WTC11 (cell line): ENCODE measurements at regions not wholly inside any gene's neighbourhood (a gene's known extent, or its start where the extent isn't known, plus 50 kb on each side); places are given as distances from the start of the nearest gene placed in this dataset.

Experiments
- ATAC-seq: fragments of 200-7000 bp; cut with Tn5 transposase; 2 replicates; pipeline ENCODE4 v1.10.0; 2021; ENCODE audit warnings: mild to moderate bottlenecking, moderate library complexity
- CTCF ChIA-PET: fragments of 300-600 bp; sonication (Branson Sonifier 250); formaldehyde crosslinking; loops from one replicate; lab custom pipeline; 2021; ENCODE audit warnings: antibody characterized with exemption; lab: Charles Lee
- POLR2A ChIA-PET: fragments of 350-600 bp; sonication (Branson Sonifier 250); formaldehyde crosslinking; loops from one replicate; lab custom pipeline; 2021; ENCODE audit warnings: antibody characterized with exemption; lab: Charles Lee
- DNase-seq: peaks from one replicate; pipeline ENCODE4 v3.0.0; 2021; ENCODE audit warnings: low spot score
- H3K27ac Mint-ChIP-seq: 2 replicates; pipeline ENCODE4 v1.8.0; 2021; ENCODE audit warnings: mixed read lengths
- H3K27me3 Mint-ChIP-seq: 2 replicates; pipeline ENCODE4 v1.8.0; 2021; ENCODE audit warnings: low read depth, mild to moderate bottlenecking, moderate library complexity, mixed read lengths
- H3K36me3 Mint-ChIP-seq: 2 replicates; pipeline ENCODE4 v1.8.0; 2021; ENCODE audit warnings: mixed read lengths
- H3K4me1 Mint-ChIP-seq: 2 replicates; pipeline ENCODE4 v1.8.0; 2022; ENCODE audit warnings: mixed read lengths
- H3K4me3 Mint-ChIP-seq: 2 replicates; pipeline ENCODE4 v1.8.0; 2021; ENCODE audit warnings: mild to moderate bottlenecking, moderate library complexity, mixed read lengths
- H3K9me3 Mint-ChIP-seq: 2 replicates; pipeline ENCODE4 v1.8.0; 2021; ENCODE audit warnings: mixed read lengths
- CBFB ChIP-seq: sonication (generic); formaldehyde crosslinking; IDR thresholded peaks from 2 replicates; pipeline ENCODE4 v1.8.1; 2022; ENCODE audit warnings: mild to moderate bottlenecking, low read depth, missing genetic modification reagents
- FOXP1 ChIP-seq: sonication (generic); formaldehyde crosslinking; IDR thresholded peaks from 2 replicates; pipeline ENCODE4 v1.8.0; 2022; ENCODE audit warnings: missing genetic modification reagents, mild to moderate bottlenecking, moderate library complexity, borderline replicate concordance
- GRHL2 ChIP-seq: fragments of 250-450 bp; sonication (Bioruptor Pico); IDR thresholded peaks from 2 replicates; pipeline ENCODE4 v1.8.0; 2022; ENCODE audit warnings: mild to moderate bottlenecking, moderate library complexity; ENCODE audit not compliant: insufficient replicate concordance, severe bottlenecking
- IRF2 ChIP-seq: sonication (generic); formaldehyde crosslinking; IDR thresholded peaks from 2 replicates; pipeline ENCODE4 v1.8.0; 2022; ENCODE audit warnings: low read depth, missing genetic modification reagents, borderline replicate concordance
- KAT7 ChIP-seq: sonication (generic); formaldehyde crosslinking; IDR thresholded peaks from 2 replicates; pipeline ENCODE4 v1.8.1; 2023; ENCODE audit warnings: missing genetic modification reagents, mild to moderate bottlenecking, borderline replicate concordance
- MXD4 ChIP-seq: fragments of 250-450 bp; sonication (Bioruptor Pico); IDR thresholded peaks from 2 replicates; pipeline ENCODE4 v1.8.0; 2021; ENCODE audit warnings: mild to moderate bottlenecking, moderate library complexity, borderline replicate concordance
- NFYB ChIP-seq: sonication (generic); formaldehyde crosslinking; conservative IDR thresholded peaks from 2 replicates; pipeline ENCODE4 v1.8.0; 2022; ENCODE audit warnings: low read depth, missing genetic modification reagents
- NR1H2 ChIP-seq: sonication (generic); formaldehyde crosslinking; IDR thresholded peaks from 2 replicates; pipeline ENCODE4 v1.9.0; 2021; ENCODE audit warnings: mild to moderate bottlenecking, moderate library complexity, missing genetic modification reagents
- OVOL2 ChIP-seq: fragments of 250-450 bp; sonication (Bioruptor Pico); IDR thresholded peaks from 2 replicates; pipeline ENCODE4 v1.9.0; 2021; ENCODE audit warnings: mild to moderate bottlenecking, borderline replicate concordance
- SOX15 ChIP-seq: fragments of 250-450 bp; sonication (Bioruptor Pico); IDR thresholded peaks from 2 replicates; pipeline ENCODE4 v1.9.0; 2021; ENCODE audit warnings: mild to moderate bottlenecking
- SP1 ChIP-seq: sonication (generic); formaldehyde crosslinking; conservative IDR thresholded peaks from 2 replicates; pipeline ENCODE4 v1.8.1; 2022; ENCODE audit warnings: missing genetic modification reagents
- ZNF232 ChIP-seq: sonication (generic); formaldehyde crosslinking; IDR thresholded peaks from 2 replicates; pipeline ENCODE4 v1.8.0; 2022; ENCODE audit warnings: mild to moderate bottlenecking, missing genetic modification reagents
- ZNF317 ChIP-seq: sonication (generic); formaldehyde crosslinking; IDR thresholded peaks from 2 replicates; pipeline ENCODE4 v1.8.1; 2023; ENCODE audit warnings: low read depth, mild to moderate bottlenecking, moderate library complexity, missing genetic modification reagents, borderline replicate concordance
- ZNF416 ChIP-seq: fragments of 250-450 bp; sonication (Bioruptor Pico); IDR thresholded peaks from 2 replicates; pipeline ENCODE4 v1.9.0; 2021; ENCODE audit warnings: mild to moderate bottlenecking, inconsistent platforms
- TF ChIP-seq, protein P1 (sequence below): fragments of 250-450 bp; sonication (Bioruptor Pico); IDR thresholded peaks from 2 replicates; pipeline ENCODE4 v1.9.0; 2021; ENCODE audit warnings: mild to moderate bottlenecking, borderline replicate concordance
- TF ChIP-seq, protein P2 (sequence below): sonication (generic); formaldehyde crosslinking; IDR thresholded peaks from 2 replicates; pipeline ENCODE4 v1.8.1; 2022; ENCODE audit warnings: missing genetic modification reagents, borderline replicate concordance
- TF ChIP-seq, protein P3 (sequence below): fragments of 250-450 bp; sonication (Bioruptor Pico); IDR thresholded peaks from 2 replicates; pipeline ENCODE4 v2.1.2; 2022; ENCODE audit warnings: mild to moderate bottlenecking, moderate library complexity
- TF ChIP-seq, protein P4 (sequence below): sonication (generic); formaldehyde crosslinking; IDR thresholded peaks from 2 replicates; pipeline ENCODE4 v1.8.1; 2022; ENCODE audit warnings: mild to moderate bottlenecking, missing genetic modification reagents, moderate library complexity, borderline replicate concordance
- TF ChIP-seq, protein P5 (sequence below): sonication (generic); formaldehyde crosslinking; conservative IDR thresholded peaks from 2 replicates; pipeline ENCODE4 v1.8.1; 2022; ENCODE audit warnings: mild to moderate bottlenecking, missing genetic modification reagents

DNA sequence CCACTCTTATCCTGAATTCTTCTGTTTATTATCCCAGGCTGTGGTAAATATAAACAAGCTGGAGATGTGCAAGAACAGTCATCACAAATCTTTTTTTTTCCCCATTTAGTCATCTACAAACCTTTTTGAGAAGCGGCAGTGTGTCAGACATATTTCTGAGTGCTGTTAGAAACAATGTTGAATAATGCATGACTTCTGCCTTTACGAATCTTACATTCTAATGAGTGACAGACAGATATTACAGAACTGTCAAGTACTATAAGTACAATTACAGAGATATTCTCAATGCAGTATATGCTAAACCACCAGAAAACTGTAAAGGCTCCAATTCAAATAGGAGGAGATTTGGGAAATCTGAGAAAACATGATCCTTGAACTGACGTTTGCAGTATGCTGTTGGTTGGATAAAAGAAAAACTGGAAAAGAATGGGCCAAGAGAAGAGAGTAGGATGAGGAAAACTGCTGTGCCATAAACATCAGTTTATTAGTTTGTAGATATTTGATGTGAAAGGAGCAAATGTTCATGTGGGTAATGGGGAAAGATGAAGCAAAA lies 379.5 kb upstream of the SLC8A1 start (continued):
- TF ChIP-seq, protein P1, sequence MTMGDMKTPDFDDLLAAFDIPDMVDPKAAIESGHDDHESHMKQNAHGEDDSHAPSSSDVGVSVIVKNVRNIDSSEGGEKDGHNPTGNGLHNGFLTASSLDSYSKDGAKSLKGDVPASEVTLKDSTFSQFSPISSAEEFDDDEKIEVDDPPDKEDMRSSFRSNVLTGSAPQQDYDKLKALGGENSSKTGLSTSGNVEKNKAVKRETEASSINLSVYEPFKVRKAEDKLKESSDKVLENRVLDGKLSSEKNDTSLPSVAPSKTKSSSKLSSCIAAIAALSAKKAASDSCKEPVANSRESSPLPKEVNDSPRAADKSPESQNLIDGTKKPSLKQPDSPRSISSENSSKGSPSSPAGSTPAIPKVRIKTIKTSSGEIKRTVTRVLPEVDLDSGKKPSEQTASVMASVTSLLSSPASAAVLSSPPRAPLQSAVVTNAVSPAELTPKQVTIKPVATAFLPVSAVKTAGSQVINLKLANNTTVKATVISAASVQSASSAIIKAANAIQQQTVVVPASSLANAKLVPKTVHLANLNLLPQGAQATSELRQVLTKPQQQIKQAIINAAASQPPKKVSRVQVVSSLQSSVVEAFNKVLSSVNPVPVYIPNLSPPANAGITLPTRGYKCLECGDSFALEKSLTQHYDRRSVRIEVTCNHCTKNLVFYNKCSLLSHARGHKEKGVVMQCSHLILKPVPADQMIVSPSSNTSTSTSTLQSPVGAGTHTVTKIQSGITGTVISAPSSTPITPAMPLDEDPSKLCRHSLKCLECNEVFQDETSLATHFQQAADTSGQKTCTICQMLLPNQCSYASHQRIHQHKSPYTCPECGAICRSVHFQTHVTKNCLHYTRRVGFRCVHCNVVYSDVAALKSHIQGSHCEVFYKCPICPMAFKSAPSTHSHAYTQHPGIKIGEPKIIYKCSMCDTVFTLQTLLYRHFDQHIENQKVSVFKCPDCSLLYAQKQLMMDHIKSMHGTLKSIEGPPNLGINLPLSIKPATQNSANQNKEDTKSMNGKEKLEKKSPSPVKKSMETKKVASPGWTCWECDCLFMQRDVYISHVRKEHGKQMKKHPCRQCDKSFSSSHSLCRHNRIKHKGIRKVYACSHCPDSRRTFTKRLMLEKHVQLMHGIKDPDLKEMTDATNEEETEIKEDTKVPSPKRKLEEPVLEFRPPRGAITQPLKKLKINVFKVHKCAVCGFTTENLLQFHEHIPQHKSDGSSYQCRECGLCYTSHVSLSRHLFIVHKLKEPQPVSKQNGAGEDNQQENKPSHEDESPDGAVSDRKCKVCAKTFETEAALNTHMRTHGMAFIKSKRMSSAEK (CRISPR knock-in tag) = no peak
- TF ChIP-seq KAT7 (no peak), CBFB (CRISPR knock-in tag) (no peak), OVOL2 (CRISPR knock-in tag) (no peak), ZNF232 (no peak), NR1H2 (CRISPR knock-in tag) (no peak), SP1 (CRISPR knock-in tag) (no peak)
- TF ChIP-seq, protein P2, sequence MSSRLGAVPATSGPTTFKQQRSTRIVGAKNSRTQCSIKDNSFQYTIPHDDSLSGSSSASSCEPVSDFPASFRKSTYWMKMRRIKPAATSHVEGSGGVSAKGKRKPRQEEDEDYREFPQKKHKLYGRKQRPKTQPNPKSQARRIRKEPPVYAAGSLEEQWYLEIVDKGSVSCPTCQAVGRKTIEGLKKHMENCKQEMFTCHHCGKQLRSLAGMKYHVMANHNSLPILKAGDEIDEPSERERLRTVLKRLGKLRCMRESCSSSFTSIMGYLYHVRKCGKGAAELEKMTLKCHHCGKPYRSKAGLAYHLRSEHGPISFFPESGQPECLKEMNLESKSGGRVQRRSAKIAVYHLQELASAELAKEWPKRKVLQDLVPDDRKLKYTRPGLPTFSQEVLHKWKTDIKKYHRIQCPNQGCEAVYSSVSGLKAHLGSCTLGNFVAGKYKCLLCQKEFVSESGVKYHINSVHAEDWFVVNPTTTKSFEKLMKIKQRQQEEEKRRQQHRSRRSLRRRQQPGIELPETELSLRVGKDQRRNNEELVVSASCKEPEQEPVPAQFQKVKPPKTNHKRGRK = no peak

DNA sequence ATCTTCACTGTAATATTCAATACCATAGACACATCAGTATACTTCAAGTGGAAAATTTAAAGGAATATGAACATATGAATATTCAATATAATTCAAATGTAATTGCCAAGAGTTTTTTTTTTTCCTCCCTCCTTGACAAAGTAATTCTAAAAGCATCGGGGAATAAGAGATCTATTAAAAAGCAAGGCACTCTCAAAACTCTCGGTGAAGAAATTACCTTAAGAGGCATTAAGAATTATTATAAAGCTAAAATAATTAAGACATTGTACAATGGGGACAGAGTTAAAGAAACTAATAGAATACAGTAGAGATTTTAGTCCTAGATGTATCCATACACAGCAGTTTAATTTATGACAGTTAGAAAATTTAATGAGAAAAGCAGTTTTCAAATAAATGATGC lies 390.0 kb upstream of the SLC8A1 start:
- DNase-seq = no peak
- no peaks in the 10 kb centered on the region for H3K36me3 Mint-ChIP-seq
- no peaks in the 10 kb centered on the region for H3K27me3 Mint-ChIP-seq
- TF ChIP-seq IRF2 = no peak
- TF ChIP-seq GRHL2 (CRISPR knock-in tag) = no peak
- TF ChIP-seq, protein P3, sequence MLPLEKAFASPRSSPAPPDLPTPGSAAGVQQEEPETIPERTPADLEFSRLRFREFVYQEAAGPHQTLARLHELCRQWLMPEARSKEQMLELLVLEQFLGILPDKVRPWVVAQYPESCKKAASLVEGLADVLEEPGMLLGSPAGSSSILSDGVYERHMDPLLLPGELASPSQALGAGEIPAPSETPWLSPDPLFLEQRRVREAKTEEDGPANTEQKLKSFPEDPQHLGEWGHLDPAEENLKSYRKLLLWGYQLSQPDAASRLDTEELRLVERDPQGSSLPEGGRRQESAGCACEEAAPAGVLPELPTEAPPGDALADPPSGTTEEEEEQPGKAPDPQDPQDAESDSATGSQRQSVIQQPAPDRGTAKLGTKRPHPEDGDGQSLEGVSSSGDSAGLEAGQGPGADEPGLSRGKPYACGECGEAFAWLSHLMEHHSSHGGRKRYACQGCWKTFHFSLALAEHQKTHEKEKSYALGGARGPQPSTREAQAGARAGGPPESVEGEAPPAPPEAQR (CRISPR knock-in tag) = no peak
- TF ChIP-seq, protein P1 (CRISPR knock-in tag) = no peak
- TF ChIP-seq SOX15 = no peak
- TF ChIP-seq ZNF416 = no peak
- TF ChIP-seq, protein P2 = no peak
- no peak for TF ChIP-seq MXD4 (CRISPR knock-in tag)
- TF ChIP-seq ZNF317 (CRISPR knock-in tag) = no peak
- TF ChIP-seq SP1 (CRISPR knock-in tag) = no peak
- TF ChIP-seq, protein P4, sequence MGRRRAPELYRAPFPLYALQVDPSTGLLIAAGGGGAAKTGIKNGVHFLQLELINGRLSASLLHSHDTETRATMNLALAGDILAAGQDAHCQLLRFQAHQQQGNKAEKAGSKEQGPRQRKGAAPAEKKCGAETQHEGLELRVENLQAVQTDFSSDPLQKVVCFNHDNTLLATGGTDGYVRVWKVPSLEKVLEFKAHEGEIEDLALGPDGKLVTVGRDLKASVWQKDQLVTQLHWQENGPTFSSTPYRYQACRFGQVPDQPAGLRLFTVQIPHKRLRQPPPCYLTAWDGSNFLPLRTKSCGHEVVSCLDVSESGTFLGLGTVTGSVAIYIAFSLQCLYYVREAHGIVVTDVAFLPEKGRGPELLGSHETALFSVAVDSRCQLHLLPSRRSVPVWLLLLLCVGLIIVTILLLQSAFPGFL (CRISPR knock-in tag) = no peak
- TF ChIP-seq, protein P5, sequence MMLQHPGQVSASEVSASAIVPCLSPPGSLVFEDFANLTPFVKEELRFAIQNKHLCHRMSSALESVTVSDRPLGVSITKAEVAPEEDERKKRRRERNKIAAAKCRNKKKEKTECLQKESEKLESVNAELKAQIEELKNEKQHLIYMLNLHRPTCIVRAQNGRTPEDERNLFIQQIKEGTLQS = no peak
- TF ChIP-seq NFYB (CRISPR knock-in tag) = no peak
- TF ChIP-seq OVOL2 (CRISPR knock-in tag) = no peak
- TF ChIP-seq FOXP1 = no peak
- TF ChIP-seq, all 79 proteins: peak for 0
- CTCF ChIA-PET = no interaction called here
- H3K27ac Mint-ChIP-seq = no peak overlapping the region
- POLR2A ChIA-PET = no interaction called here
- no peak for ATAC-seq
- no peak overlapping the region for H3K4me3 Mint-ChIP-seq
- H3K4me1 Mint-ChIP-seq = peaks cover 12% of the 10 kb centered on the region
- H3K9me3 Mint-ChIP-seq = peaks cover 3% of the 10 kb centered on the region; the same call in 1 of the 2 replicates
